ENCODE measurements at regions not wholly inside any gene's neighbourhood (a gene's known extent, or its start where the extent isn't known, plus 50 kb on each side); places are given as distances from the start of the nearest gene placed in this dataset.

GRCh38 chr11:23257556-23257955 lies 397.3 kb upstream of the CCDC179 start:
- TF ChIP-seq ZFX (IDR thresholded peaks at IDR 0.05; ENCODE audit: borderline replicate concordance) (no peak), CTCF (IDR thresholded peaks at IDR 0.05) (no peak)

GRCh38 chr11:23263466-23263865 lies 403.2 kb upstream of the CCDC179 start:
- no peak for TF ChIP-seq ZFX (IDR thresholded peaks at IDR 0.05; ENCODE audit: borderline replicate concordance)
- no peak for TF ChIP-seq CTCF (IDR thresholded peaks at IDR 0.05)

More at GRCh38 chr11:23257556-23257955, 397.3 kb upstream of the CCDC179 start:
- no peak overlapping the region for H3K27ac ChIP-seq

GRCh38 chr11:23272095-23272494 lies 411.8 kb upstream of the CCDC179 start:
- TF ChIP-seq ZFX (IDR thresholded peaks at IDR 0.05; ENCODE audit: borderline replicate concordance) (no peak), CTCF (IDR thresholded peaks at IDR 0.05) (no peak)
- no peak overlapping the region for H3K27ac ChIP-seq

More at GRCh38 chr11:23263466-23263865, 403.2 kb upstream of the CCDC179 start:
- no peak overlapping the region for H3K27ac ChIP-seq

- TF ChIP-seq CTCF (IDR thresholded peaks at IDR 0.05) = no peak
- no peak for TF ChIP-seq ZFX (IDR thresholded peaks at IDR 0.05; ENCODE audit: borderline replicate concordance)
- H3K27ac ChIP-seq = no peak overlapping the region
Observed at GRCh38 chr11:23278121-23278520, 417.8 kb upstream of the CCDC179 start.

- TF ChIP-seq CTCF (IDR thresholded peaks at IDR 0.05) = no peak
- no peak for TF ChIP-seq ZFX (IDR thresholded peaks at IDR 0.05; ENCODE audit: borderline replicate concordance)
Observed at GRCh38 chr11:23280088-23280487, 419.8 kb upstream of the CCDC179 start.

GRCh38 chr11:23283666-23284065 lies 423.4 kb upstream of the CCDC179 start:
- TF ChIP-seq CTCF (IDR thresholded peaks at IDR 0.05) = no peak
- TF ChIP-seq ZFX (IDR thresholded peaks at IDR 0.05; ENCODE audit: borderline replicate concordance) = no peak
- H3K27ac ChIP-seq = no peak overlapping the region

More at GRCh38 chr11:23280088-23280487, 419.8 kb upstream of the CCDC179 start:
- H3K27ac ChIP-seq = no peak overlapping the region

- no peak overlapping the region for H3K27ac ChIP-seq
- TF ChIP-seq CTCF (IDR thresholded peaks at IDR 0.05) = no peak
- no peak for TF ChIP-seq ZFX (IDR thresholded peaks at IDR 0.05; ENCODE audit: borderline replicate concordance)
Observed at GRCh38 chr11:23284631-23285030, 424.4 kb upstream of the CCDC179 start.
